Neural crest cell (in vitro differentiated cells): ENCODE measurements at regions not wholly inside any gene's neighbourhood (a gene's known extent, or its start where the extent isn't known, plus 50 kb on each side); places are given as distances from the start of the nearest gene placed in this dataset.

Experiments
- DNase-seq: peaks from one replicate; pipeline ENCODE4 v3.0.0; 2021; ENCODE audit warnings: low read depth, mixed read lengths, low spot score
- H3K27ac Mint-ChIP-seq: one replicate; pipeline ENCODE4 v1.8.0; 2021; ENCODE audit warnings: mild to moderate bottlenecking, mixed read lengths; ENCODE audit not compliant: unreplicated experiment
- H3K27me3 Mint-ChIP-seq: 2 replicates; pipeline ENCODE4 v1.8.0; 2021; ENCODE audit warnings: low read depth, mild to moderate bottlenecking, mixed read lengths
- H3K36me3 Mint-ChIP-seq: 2 replicates; pipeline ENCODE4 v1.8.0; 2021; ENCODE audit warnings: low read depth, mild to moderate bottlenecking, mixed read lengths
- H3K4me1 Mint-ChIP-seq: 2 replicates; pipeline ENCODE4 v1.8.0; 2021; ENCODE audit warnings: mixed read lengths
- H3K4me3 Mint-ChIP-seq: one replicate; pipeline ENCODE4 v1.8.0; 2021; ENCODE audit warnings: mild to moderate bottlenecking, mixed read lengths
- H3K9me3 Mint-ChIP-seq: 2 replicates; pipeline ENCODE4 v1.8.0; 2021; ENCODE audit warnings: mixed read lengths
- TF ChIP-seq, protein P1 (sequence below): fragments of 200-600 bp; sonication (generic); conservative IDR thresholded peaks from 2 replicates; pipeline ENCODE4 v1.5.0; 2021; ENCODE audit warnings: antibody characterized with exemption, mild to moderate bottlenecking

- no peaks in the 10 kb centered on the region for H3K4me1 Mint-ChIP-seq
- H3K36me3 Mint-ChIP-seq, result peaks cover under 1% of the 10 kb centered on the region
- no peaks in the 10 kb centered on the region for H3K27me3 Mint-ChIP-seq
- no peaks in the 10 kb centered on the region for H3K9me3 Mint-ChIP-seq
- no peak overlapping the region for H3K4me3 Mint-ChIP-seq
- no peak overlapping the region for H3K27ac Mint-ChIP-seq
- TF ChIP-seq, protein P1, sequence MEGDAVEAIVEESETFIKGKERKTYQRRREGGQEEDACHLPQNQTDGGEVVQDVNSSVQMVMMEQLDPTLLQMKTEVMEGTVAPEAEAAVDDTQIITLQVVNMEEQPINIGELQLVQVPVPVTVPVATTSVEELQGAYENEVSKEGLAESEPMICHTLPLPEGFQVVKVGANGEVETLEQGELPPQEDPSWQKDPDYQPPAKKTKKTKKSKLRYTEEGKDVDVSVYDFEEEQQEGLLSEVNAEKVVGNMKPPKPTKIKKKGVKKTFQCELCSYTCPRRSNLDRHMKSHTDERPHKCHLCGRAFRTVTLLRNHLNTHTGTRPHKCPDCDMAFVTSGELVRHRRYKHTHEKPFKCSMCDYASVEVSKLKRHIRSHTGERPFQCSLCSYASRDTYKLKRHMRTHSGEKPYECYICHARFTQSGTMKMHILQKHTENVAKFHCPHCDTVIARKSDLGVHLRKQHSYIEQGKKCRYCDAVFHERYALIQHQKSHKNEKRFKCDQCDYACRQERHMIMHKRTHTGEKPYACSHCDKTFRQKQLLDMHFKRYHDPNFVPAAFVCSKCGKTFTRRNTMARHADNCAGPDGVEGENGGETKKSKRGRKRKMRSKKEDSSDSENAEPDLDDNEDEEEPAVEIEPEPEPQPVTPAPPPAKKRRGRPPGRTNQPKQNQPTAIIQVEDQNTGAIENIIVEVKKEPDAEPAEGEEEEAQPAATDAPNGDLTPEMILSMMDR, result no peak
- DNase-seq, result no peak
Observed at GRCh38 chr12:25830456-25830855, 128.0 kb upstream of the RASSF8 start.

DNA sequence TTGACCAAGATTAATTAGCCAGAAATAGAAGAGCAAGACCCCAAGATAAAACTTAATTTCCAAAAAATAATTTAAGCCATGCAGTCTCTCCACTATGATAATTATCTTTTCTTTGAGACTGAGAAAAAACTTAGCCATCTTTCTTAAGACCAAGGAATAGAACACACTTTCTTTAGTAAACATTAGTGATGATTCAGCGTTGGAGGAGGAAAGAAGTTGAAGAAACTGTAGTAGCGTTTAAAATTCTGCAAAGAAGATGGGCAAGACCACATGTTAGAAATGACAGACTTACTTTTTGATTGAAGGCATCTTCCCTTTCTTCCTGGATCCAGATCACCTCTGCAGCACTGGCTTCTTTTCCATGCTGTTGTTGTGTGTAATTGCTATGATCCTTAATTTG lies 124.8 kb upstream of the RASSF8 start:
- no peaks in the 10 kb centered on the region for H3K4me1 Mint-ChIP-seq
- H3K9me3 Mint-ChIP-seq, result peaks cover 3% of the 10 kb centered on the region
- H3K27ac Mint-ChIP-seq, result no peak overlapping the region
- TF ChIP-seq, protein P1, result no peak
- H3K4me3 Mint-ChIP-seq, result no peak overlapping the region
- H3K27me3 Mint-ChIP-seq, result no peaks in the 10 kb centered on the region
- H3K36me3 Mint-ChIP-seq, result peaks cover 4% of the 10 kb centered on the region
- no peak for DNase-seq

GRCh38 chr12:25835385-25835784 lies 123.1 kb upstream of the RASSF8 start:
- Mint-ChIP-seq H3K9me3 (peaks cover 3% of the 10 kb centered on the region), H3K27ac (no peak overlapping the region), H3K4me3 (no peak overlapping the region), H3K36me3 (peaks cover 4% of the 10 kb centered on the region), H3K27me3 (no peaks in the 10 kb centered on the region), H3K4me1 (peaks cover 8% of the 10 kb centered on the region)
- DNase-seq, result no peak
- TF ChIP-seq, protein P1, result no peak

- DNase-seq, result no peak
- no peaks in the 10 kb centered on the region for H3K27me3 Mint-ChIP-seq
- peaks cover 8% of the 10 kb centered on the region for H3K4me1 Mint-ChIP-seq
- TF ChIP-seq, protein P1, result no peak
- H3K27ac Mint-ChIP-seq, result no peak overlapping the region
- no peak overlapping the region for H3K4me3 Mint-ChIP-seq
- peaks cover 3% of the 10 kb centered on the region for H3K9me3 Mint-ChIP-seq
- peaks cover 4% of the 10 kb centered on the region for H3K36me3 Mint-ChIP-seq
Observed at GRCh38 chr12:25838007-25838406, 120.5 kb upstream of the RASSF8 start.

DNA sequence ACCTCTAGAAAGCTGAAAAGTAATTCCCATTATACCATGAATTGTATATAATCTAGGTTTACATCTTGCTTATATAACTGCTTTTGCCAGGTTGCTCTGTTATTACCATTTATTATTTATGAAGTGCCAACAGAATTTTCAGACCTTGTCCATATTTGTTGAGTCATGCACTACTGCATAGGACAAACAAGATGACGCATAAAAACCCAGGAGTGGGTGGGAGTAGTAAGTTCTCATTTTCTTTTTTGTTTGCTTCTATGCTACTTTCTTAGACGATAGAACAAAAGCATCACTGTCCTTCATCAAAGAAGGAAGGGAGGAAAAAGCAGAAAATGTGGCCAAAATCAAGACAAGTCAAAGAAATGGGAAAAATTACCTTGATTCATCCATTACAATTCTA lies 119.0 kb upstream of the RASSF8 start:
- H3K27ac Mint-ChIP-seq, result no peak overlapping the region
- TF ChIP-seq, protein P1, result no peak
- no peaks in the 10 kb centered on the region for H3K27me3 Mint-ChIP-seq
- no peak overlapping the region for H3K4me3 Mint-ChIP-seq
- H3K9me3 Mint-ChIP-seq, result peaks cover 3% of the 10 kb centered on the region
- peaks cover 4% of the 10 kb centered on the region for H3K36me3 Mint-ChIP-seq
- no peak for DNase-seq
- peaks cover 11% of the 10 kb centered on the region for H3K4me1 Mint-ChIP-seq
